ENCODE measurements at regions not wholly inside any gene's neighbourhood (a gene's known extent, or its start where the extent isn't known, plus 50 kb on each side); places are given as distances from the start of the nearest gene placed in this dataset.

DNA sequence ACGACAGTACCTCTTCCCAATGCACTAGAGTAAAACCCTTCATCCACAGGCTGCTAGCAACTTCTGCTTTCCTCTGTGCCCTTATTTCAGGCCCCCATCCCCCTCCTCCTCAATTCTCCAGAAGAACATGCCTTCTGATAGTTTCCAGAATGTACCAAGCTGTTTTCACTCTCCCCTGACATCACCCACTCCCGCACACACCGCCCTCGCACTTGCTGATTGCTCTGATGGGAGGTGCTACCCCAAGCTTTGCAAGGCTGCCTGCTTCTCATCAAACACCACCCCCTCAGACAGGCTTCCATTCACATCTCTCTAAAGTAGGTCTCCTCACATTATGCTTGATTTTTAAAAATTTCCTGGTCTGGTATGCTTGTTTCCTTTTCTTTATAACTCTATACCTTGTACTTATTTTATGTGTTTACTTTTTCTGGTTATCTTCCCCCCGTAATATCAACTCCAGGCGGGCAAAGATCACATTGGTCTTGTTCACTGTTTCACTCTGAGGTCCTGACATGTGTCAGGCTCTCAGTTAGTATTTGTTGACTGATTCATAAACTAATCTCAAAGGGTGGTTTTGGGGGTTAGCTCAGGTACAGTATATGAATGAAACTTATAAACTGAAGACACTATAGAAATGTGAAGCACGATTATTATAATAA, 91.0 kb upstream of the C9orf72 start:
- intact Hi-C loops (cut with micrococcal nuclease; ENCODE audit: unreplicated experiment) = no loop called here
- ATAC-seq (no peak), DNase-seq (ENCODE audit: low read depth, low spot score) (no peak)
- Histone ChIP-seq H3K4me1 (ENCODE audit: control insufficient read depth, insufficient read depth, low read length) (no peaks in the 10 kb centered on the region), H3K9me3 (ENCODE audit: control insufficient read depth, insufficient read depth, low read depth, low read length) (no peaks in the 10 kb centered on the region), H3K27ac (ENCODE audit: low read length) (no peak overlapping the region), H3K4me3 (ENCODE audit: low read depth in 2 of 2, low read length in 2 of 2) (no peak overlapping the region), H3K36me3 (ENCODE audit: control insufficient read depth, insufficient read depth, low read length) (no peaks in the 10 kb centered on the region), H3K27me3 (ENCODE audit: control insufficient read depth, insufficient read depth, low read length) (no peaks in the 10 kb centered on the region)
- TF ChIP-seq, protein P1, sequence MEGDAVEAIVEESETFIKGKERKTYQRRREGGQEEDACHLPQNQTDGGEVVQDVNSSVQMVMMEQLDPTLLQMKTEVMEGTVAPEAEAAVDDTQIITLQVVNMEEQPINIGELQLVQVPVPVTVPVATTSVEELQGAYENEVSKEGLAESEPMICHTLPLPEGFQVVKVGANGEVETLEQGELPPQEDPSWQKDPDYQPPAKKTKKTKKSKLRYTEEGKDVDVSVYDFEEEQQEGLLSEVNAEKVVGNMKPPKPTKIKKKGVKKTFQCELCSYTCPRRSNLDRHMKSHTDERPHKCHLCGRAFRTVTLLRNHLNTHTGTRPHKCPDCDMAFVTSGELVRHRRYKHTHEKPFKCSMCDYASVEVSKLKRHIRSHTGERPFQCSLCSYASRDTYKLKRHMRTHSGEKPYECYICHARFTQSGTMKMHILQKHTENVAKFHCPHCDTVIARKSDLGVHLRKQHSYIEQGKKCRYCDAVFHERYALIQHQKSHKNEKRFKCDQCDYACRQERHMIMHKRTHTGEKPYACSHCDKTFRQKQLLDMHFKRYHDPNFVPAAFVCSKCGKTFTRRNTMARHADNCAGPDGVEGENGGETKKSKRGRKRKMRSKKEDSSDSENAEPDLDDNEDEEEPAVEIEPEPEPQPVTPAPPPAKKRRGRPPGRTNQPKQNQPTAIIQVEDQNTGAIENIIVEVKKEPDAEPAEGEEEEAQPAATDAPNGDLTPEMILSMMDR (IDR thresholded peaks at IDR 0.05) = no peak
- TF ChIP-seq TCF7L2 (IDR thresholded peaks at IDR 0.05; ENCODE audit: low read depth, low read length) (no peak), POLR2AphosphoS5 (IDR thresholded peaks at IDR 0.05; ENCODE audit: low read depth, low read length) (no peak), SIN3A (IDR thresholded peaks at IDR 0.05; ENCODE audit: borderline replicate concordance, insufficient read depth, low read depth, low read length) (no peak)
- TF ChIP-seq, protein P2, sequence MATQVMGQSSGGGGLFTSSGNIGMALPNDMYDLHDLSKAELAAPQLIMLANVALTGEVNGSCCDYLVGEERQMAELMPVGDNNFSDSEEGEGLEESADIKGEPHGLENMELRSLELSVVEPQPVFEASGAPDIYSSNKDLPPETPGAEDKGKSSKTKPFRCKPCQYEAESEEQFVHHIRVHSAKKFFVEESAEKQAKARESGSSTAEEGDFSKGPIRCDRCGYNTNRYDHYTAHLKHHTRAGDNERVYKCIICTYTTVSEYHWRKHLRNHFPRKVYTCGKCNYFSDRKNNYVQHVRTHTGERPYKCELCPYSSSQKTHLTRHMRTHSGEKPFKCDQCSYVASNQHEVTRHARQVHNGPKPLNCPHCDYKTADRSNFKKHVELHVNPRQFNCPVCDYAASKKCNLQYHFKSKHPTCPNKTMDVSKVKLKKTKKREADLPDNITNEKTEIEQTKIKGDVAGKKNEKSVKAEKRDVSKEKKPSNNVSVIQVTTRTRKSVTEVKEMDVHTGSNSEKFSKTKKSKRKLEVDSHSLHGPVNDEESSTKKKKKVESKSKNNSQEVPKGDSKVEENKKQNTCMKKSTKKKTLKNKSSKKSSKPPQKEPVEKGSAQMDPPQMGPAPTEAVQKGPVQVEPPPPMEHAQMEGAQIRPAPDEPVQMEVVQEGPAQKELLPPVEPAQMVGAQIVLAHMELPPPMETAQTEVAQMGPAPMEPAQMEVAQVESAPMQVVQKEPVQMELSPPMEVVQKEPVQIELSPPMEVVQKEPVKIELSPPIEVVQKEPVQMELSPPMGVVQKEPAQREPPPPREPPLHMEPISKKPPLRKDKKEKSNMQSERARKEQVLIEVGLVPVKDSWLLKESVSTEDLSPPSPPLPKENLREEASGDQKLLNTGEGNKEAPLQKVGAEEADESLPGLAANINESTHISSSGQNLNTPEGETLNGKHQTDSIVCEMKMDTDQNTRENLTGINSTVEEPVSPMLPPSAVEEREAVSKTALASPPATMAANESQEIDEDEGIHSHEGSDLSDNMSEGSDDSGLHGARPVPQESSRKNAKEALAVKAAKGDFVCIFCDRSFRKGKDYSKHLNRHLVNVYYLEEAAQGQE (IDR thresholded peaks at IDR 0.05; ENCODE audit: insufficient read depth in 1 of 2, low read depth in 2 of 2, low read length in 1 of 2) = no peak
- POLR2A ChIA-PET = interaction anchor here (0.7 kb wide), 1 partner anchor 1629 kb away, joined by 13 read pairs; no protein-coding TSS in a partner anchor
- CTCF ChIA-PET = no interaction called here
- no TSS peak for BruUV-seq (replicated peaks)
- in situ Hi-C loops (cut with HindIII; ENCODE audit: low pct_unique_long_range_greater_than_20kb, low sequenced_read_pairs) = no loop called here

DNA sequence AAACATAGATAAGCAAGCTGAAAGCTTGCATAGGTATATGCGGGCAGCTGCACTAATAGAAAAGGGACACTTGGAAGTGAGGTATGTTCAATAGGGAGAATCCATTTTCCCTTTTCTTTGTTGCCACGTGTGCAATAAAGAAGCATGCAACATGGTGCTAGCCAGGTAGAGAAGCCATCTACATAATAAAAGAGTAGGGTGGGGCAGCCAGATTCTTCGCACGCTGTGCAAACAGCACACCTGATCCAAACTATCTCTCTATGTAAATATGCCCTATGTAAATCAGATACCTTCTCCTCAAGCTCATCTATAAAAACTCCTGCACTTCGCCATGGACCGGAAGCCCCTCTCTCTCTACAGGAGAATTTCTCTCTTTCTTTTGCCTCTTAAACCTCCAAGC, 91.9 kb upstream of the C9orf72 start:
- POLR2A ChIA-PET = no interaction called here
- DNase-seq (ENCODE audit: low read depth, low spot score) (no peak), ATAC-seq (no peak)
- Histone ChIP-seq H3K4me1 (ENCODE audit: control insufficient read depth, insufficient read depth, low read length) (no peaks in the 10 kb centered on the region), H3K4me3 (ENCODE audit: low read depth in 2 of 2, low read length in 2 of 2) (no peak overlapping the region), H3K36me3 (ENCODE audit: control insufficient read depth, insufficient read depth, low read length) (no peaks in the 10 kb centered on the region), H3K9me3 (ENCODE audit: control insufficient read depth, insufficient read depth, low read depth, low read length) (no peaks in the 10 kb centered on the region), H3K27ac (ENCODE audit: low read length) (no peak overlapping the region), H3K27me3 (ENCODE audit: control insufficient read depth, insufficient read depth, low read length) (no peaks in the 10 kb centered on the region)
- in situ Hi-C loops (cut with HindIII; ENCODE audit: low pct_unique_long_range_greater_than_20kb, low sequenced_read_pairs) (no loop called here), intact Hi-C loops (cut with micrococcal nuclease; ENCODE audit: unreplicated experiment) (no loop called here)
- BruUV-seq (replicated peaks) = no TSS peak
- TF ChIP-seq, protein P1 (IDR thresholded peaks at IDR 0.05) = no peak
- TF ChIP-seq POLR2AphosphoS5 (IDR thresholded peaks at IDR 0.05; ENCODE audit: low read depth, low read length) (no peak), TCF7L2 (IDR thresholded peaks at IDR 0.05; ENCODE audit: low read depth, low read length) (no peak), SIN3A (IDR thresholded peaks at IDR 0.05; ENCODE audit: borderline replicate concordance, insufficient read depth, low read depth, low read length) (no peak)
- TF ChIP-seq, protein P2 (IDR thresholded peaks at IDR 0.05; ENCODE audit: insufficient read depth in 1 of 2, low read depth in 2 of 2, low read length in 1 of 2) = no peak
- CTCF ChIA-PET = no interaction called here
